Prostate gland (tissue), 2 donors: ENCODE measurements at regions not wholly inside any gene's neighbourhood (a gene's known extent, or its start where the extent isn't known, plus 50 kb on each side); places are given as distances from the start of the nearest gene placed in this dataset.

Experiments used
- POLR2A ChIP-seq: fragments of 450-650 bp; IDR thresholded peaks from one replicate; pipeline ENCODE4 v1.6.1; 2016; ENCODE audit warnings: antibody characterized with exemption, mild to moderate bottlenecking
- TF ChIP-seq, protein P1 (sequence below), 4 experiments: fragments of 200-600 bp in 2 of 4; fragments of 450-650 bp in 2 of 4; sonication (generic) in 2 of 4; IDR thresholded peaks; 1 replicate in 3 of 4; 2 replicates in 1 of 4; pipeline ENCODE4 v1.5.1; 2016 to 2019; ENCODE audit warnings: antibody characterized with exemption in 4 of 4, mild to moderate bottlenecking in 2 of 4, moderate library complexity in 2 of 4

DNA sequence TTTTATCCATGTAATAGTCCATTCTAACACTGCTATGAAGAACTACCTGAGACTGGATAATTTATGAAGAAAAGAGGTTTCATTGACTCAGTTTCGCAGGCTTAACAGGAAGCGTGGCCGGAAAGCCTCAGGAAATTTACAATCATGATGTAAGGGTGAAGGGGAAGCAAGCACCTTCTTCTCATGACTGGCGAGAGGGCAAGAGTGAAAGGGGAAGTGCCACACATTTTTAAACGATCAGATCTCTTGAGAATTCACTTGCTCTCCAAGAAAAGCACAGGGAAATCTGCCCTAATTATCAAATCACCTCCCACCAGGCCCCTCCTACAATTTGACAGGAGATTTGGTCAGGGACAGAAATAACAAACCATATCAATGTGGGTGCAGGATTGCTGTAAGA lies 859.7 kb downstream of the EPHA7 start:
- TF ChIP-seq, protein P1, sequence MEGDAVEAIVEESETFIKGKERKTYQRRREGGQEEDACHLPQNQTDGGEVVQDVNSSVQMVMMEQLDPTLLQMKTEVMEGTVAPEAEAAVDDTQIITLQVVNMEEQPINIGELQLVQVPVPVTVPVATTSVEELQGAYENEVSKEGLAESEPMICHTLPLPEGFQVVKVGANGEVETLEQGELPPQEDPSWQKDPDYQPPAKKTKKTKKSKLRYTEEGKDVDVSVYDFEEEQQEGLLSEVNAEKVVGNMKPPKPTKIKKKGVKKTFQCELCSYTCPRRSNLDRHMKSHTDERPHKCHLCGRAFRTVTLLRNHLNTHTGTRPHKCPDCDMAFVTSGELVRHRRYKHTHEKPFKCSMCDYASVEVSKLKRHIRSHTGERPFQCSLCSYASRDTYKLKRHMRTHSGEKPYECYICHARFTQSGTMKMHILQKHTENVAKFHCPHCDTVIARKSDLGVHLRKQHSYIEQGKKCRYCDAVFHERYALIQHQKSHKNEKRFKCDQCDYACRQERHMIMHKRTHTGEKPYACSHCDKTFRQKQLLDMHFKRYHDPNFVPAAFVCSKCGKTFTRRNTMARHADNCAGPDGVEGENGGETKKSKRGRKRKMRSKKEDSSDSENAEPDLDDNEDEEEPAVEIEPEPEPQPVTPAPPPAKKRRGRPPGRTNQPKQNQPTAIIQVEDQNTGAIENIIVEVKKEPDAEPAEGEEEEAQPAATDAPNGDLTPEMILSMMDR (IDR thresholded peaks at IDR 0.05): no peak
- TF ChIP-seq POLR2A: no peak
